Mesothelial cell of epicardium (in vitro differentiated cells): ENCODE measurements at regions not wholly inside any gene's neighbourhood (a gene's known extent, or its start where the extent isn't known, plus 50 kb on each side); places are given as distances from the start of the nearest gene placed in this dataset. TPM values are rescaled to one million over a fixed set of nuclear protein-coding genes. Genes with fewer than 3 reads are reported as not detected.

Source experiments
- DNase-seq, 2 experiments: peaks; one replicate each; pipeline ENCODE4 v3.0.0; 2021; ENCODE audit warnings: low spot score in 2 of 2; ENCODE audit not compliant: unreplicated experiment in 2 of 2
- H3K27ac Mint-ChIP-seq: 2 replicates; pipeline ENCODE4 v1.8.0; 2021; ENCODE audit warnings: mixed read lengths
- H3K27me3 Mint-ChIP-seq: 2 replicates; pipeline ENCODE4 v1.8.0; 2021; ENCODE audit warnings: low read depth, mixed read lengths
- H3K36me3 Mint-ChIP-seq: 2 replicates; pipeline ENCODE4 v1.8.0; 2021; ENCODE audit warnings: mixed read lengths
- H3K4me1 Mint-ChIP-seq: 2 replicates; pipeline ENCODE4 v1.8.0; 2021; ENCODE audit warnings: mixed read lengths
- H3K4me3 Mint-ChIP-seq: 2 replicates; pipeline ENCODE4 v1.8.0; 2021; ENCODE audit warnings: mild to moderate bottlenecking, moderate library complexity, mixed read lengths
- H3K9me3 Mint-ChIP-seq: 2 replicates; pipeline ENCODE4 v1.8.0; 2021; ENCODE audit warnings: mixed read lengths
- CTCF ChIP-seq: fragments of 200-600 bp; sonication (generic); IDR thresholded peaks from one replicate; pipeline ENCODE4 v1.5.0; 2021; ENCODE audit warnings: antibody characterized with exemption; ENCODE audit not compliant: unreplicated experiment
- microRNA-seq: library from miRNA; unstranded; fragments of <30 nt; microRNA quantifications from one replicate; pipeline ENCODE4 v1.2.0, GENCODE V29; 2021; ENCODE audit warnings: inconsistent platforms, mixed read lengths

- Mint-ChIP-seq H3K36me3 (no peaks in the 10 kb centered on the region), H3K9me3 (peaks cover 19% of the 10 kb centered on the region), H3K4me3 (no peak overlapping the region), H3K27me3 (no peaks in the 10 kb centered on the region), H3K4me1 (no peaks in the 10 kb centered on the region), H3K27ac (no peak overlapping the region)
- DNase-seq = no peak
- TF ChIP-seq CTCF = no peak
Observed at GRCh38 chr2:12665334-12665733, 51.4 kb upstream of the TRIB2 start.

- no peak overlapping the region for H3K4me3 Mint-ChIP-seq
- no peaks in the 10 kb centered on the region for H3K27me3 Mint-ChIP-seq
- no peaks in the 10 kb centered on the region for H3K4me1 Mint-ChIP-seq
- H3K36me3 Mint-ChIP-seq = no peaks in the 10 kb centered on the region
- no peak overlapping the region for H3K27ac Mint-ChIP-seq
- DNase-seq = no peak
- H3K9me3 Mint-ChIP-seq = peaks cover 16% of the 10 kb centered on the region
- TF ChIP-seq CTCF = no peak
Observed at GRCh38 chr2:12666445-12666844, 50.3 kb upstream of the TRIB2 start.

Small RNA genes lying in the stretch of these regions (microRNA-seq; reads per million reads assigned to microRNA genes)
- gene MIR3681 = not detected
